H9 (cell line): ENCODE measurements at regions not wholly inside any gene's neighbourhood (a gene's known extent, or its start where the extent isn't known, plus 50 kb on each side); places are given as distances from the start of the nearest gene placed in this dataset.
"Not testable (repeated sequence)": the region's sequence is repeated elsewhere in the genome, so short reads cannot be mapped to it uniquely, and the experiment has no call there.

ENCODE experiments used
- DNase-seq: peaks from one replicate; pipeline ENCODE4 v3.0.0-alpha.2; 2017
- H2AFZ ChIP-seq: one replicate; pipeline ENCODE4 v1.6.1; 2013; ENCODE audit warnings: mild to moderate bottlenecking, low read length, control low read depth, moderate library complexity
- H2AK5ac ChIP-seq: 2 replicates; pipeline ENCODE4 v1.6.1; 2013; ENCODE audit warnings: low read length, control low read depth, mixed read lengths; ENCODE audit not compliant: insufficient read length
- H2BK120ac ChIP-seq: one replicate; pipeline ENCODE4 v1.6.1; 2013; ENCODE audit warnings: low read depth, mild to moderate bottlenecking, low read length, control low read depth, inconsistent platforms; ENCODE audit not compliant: poor library complexity, severe bottlenecking
- H2BK12ac ChIP-seq: 2 replicates; pipeline ENCODE4 v1.6.1; 2013; ENCODE audit warnings: low read length, control low read depth, mixed read lengths, low read depth; ENCODE audit not compliant: insufficient read length
- H2BK15ac ChIP-seq: 2 replicates; pipeline ENCODE4 v1.6.1; 2013; ENCODE audit warnings: low read depth, low read length, control low read depth
- H2BK20ac ChIP-seq: one replicate; pipeline ENCODE4 v1.6.1; 2013; ENCODE audit warnings: low read depth, mild to moderate bottlenecking, low read length, control low read depth, inconsistent platforms; ENCODE audit not compliant: poor library complexity, severe bottlenecking
- H2BK5ac ChIP-seq: 2 replicates; pipeline ENCODE4 v1.6.1; 2013; ENCODE audit warnings: low read length, control low read depth, mixed read lengths; ENCODE audit not compliant: insufficient read length
- H3K14ac ChIP-seq: 2 replicates; pipeline ENCODE4 v1.6.1; 2013; ENCODE audit warnings: low read length, control low read depth; ENCODE audit not compliant: insufficient read depth
- H3K18ac ChIP-seq: 2 replicates; pipeline ENCODE4 v1.6.1; 2013; ENCODE audit warnings: low read depth, mild to moderate bottlenecking, mixed read lengths, low read length, control low read depth; ENCODE audit not compliant: insufficient read length
- H3K23ac ChIP-seq: 2 replicates; pipeline ENCODE4 v1.6.1; 2013; ENCODE audit warnings: low read length, control low read depth, mixed read lengths, low read depth; ENCODE audit not compliant: insufficient read length
- H3K23me2 ChIP-seq: 2 replicates; pipeline ENCODE4 v1.6.1; 2013; ENCODE audit warnings: low read depth, mild to moderate bottlenecking, mixed read lengths, low read length, control low read depth; ENCODE audit not compliant: insufficient read length, poor library complexity, severe bottlenecking
- H3K27ac ChIP-seq: 2 replicates; pipeline ENCODE4 v1.5.1; 2013; ENCODE audit warnings: low read length, control low read depth, mixed read lengths, low read depth; ENCODE audit not compliant: insufficient read length
- H3K27me3 ChIP-seq: 2 replicates; pipeline ENCODE4 v1.6.1; 2013; ENCODE audit warnings: low read length, control low read depth, inconsistent platforms; ENCODE audit not compliant: insufficient read depth
- H3K4ac ChIP-seq: 2 replicates; pipeline ENCODE4 v1.6.1; 2013; ENCODE audit warnings: low read depth, mild to moderate bottlenecking, control low read depth, inconsistent platforms, low read length, moderate library complexity
- H3K4me1 ChIP-seq: 2 replicates; pipeline ENCODE4 v1.6.1; 2013; ENCODE audit warnings: low read length, control low read depth, inconsistent platforms; ENCODE audit not compliant: insufficient read depth
- H3K4me2 ChIP-seq: 2 replicates; pipeline ENCODE4 v1.6.1; 2013; ENCODE audit warnings: low read length, control low read depth, mixed read lengths; ENCODE audit not compliant: insufficient read length, insufficient read depth
- H3K56ac ChIP-seq: 2 replicates; pipeline ENCODE4 v1.6.1; 2013; ENCODE audit warnings: low read depth, mild to moderate bottlenecking, mixed read lengths, low read length, control low read depth; ENCODE audit not compliant: insufficient read length
- H3K79me1 ChIP-seq: 2 replicates; pipeline ENCODE4 v1.6.1; 2013; ENCODE audit warnings: low read depth, mild to moderate bottlenecking, moderate library complexity, low read length, control low read depth, inconsistent platforms; ENCODE audit not compliant: insufficient read depth, poor library complexity, severe bottlenecking
- H3K79me2 ChIP-seq: 2 replicates; pipeline ENCODE4 v1.6.1; 2013; ENCODE audit warnings: low read length, control low read depth, inconsistent platforms; ENCODE audit not compliant: insufficient read depth
- H3K9ac ChIP-seq: 2 replicates; pipeline ENCODE4 v1.6.1; 2013; ENCODE audit warnings: low read length, control low read depth, mixed read lengths; ENCODE audit not compliant: insufficient read length; ENCODE audit errors: extremely low read depth
- H3K9me3 ChIP-seq: one replicate; pipeline ENCODE4 v1.6.1; 2013; ENCODE audit warnings: low read depth, low read length, inconsistent platforms; ENCODE audit not compliant: control insufficient read depth
- H3T11ph ChIP-seq: one replicate; pipeline ENCODE4 v1.6.1; 2013; ENCODE audit warnings: mild to moderate bottlenecking, low read length, control low read depth, inconsistent platforms
- H4K20me1 ChIP-seq: one replicate; pipeline ENCODE4 v1.6.1; 2013; ENCODE audit not compliant: control insufficient read depth, insufficient read length, insufficient read depth
- H4K5ac ChIP-seq: 2 replicates; pipeline ENCODE4 v1.6.1; 2013; ENCODE audit warnings: low read depth, mild to moderate bottlenecking, mixed read lengths, low read length, control low read depth; ENCODE audit not compliant: insufficient read length
- H4K8ac ChIP-seq: replicated peaks from 2 replicates; pipeline ENCODE4 v1.6.1; 2013; ENCODE audit warnings: low read length, control low read depth, mixed read lengths, low read depth; ENCODE audit not compliant: insufficient read length
- H4K91ac ChIP-seq: 2 replicates; pipeline ENCODE4 v1.6.1; 2013; ENCODE audit warnings: low read depth, mild to moderate bottlenecking, moderate library complexity, mixed read lengths, low read length, control low read depth; ENCODE audit not compliant: insufficient read length
- H3K27ac Mint-ChIP-seq, 3 experiments: 2 replicates in 2 of 3; 3 replicates in 1 of 3; pipeline ENCODE4 v1.8.0; 2020 to 2021; ENCODE audit warnings: mixed read lengths in 3 of 3, mild to moderate bottlenecking in 1 of 3, moderate library complexity in 1 of 3
- H3K27me3 Mint-ChIP-seq: 2 replicates; pipeline ENCODE4 v1.8.0; 2021; ENCODE audit warnings: low read depth, mild to moderate bottlenecking, moderate library complexity, mixed read lengths
- H3K36me3 Mint-ChIP-seq, 3 experiments: 2 replicates in 2 of 3; 3 replicates in 1 of 3; pipeline ENCODE4 v1.8.0; 2020 to 2021; ENCODE audit warnings: low read depth in 3 of 3, mixed read lengths in 3 of 3; ENCODE audit not compliant: insufficient read depth in 1 of 3
- H3K4me1 Mint-ChIP-seq, 2 experiments: 2 replicates each; pipeline ENCODE4 v1.8.0; 2020; ENCODE audit warnings: mixed read lengths in 2 of 2
- H3K4me3 Mint-ChIP-seq, 2 experiments: 2 replicates in 1 of 2; 3 replicates in 1 of 2; pipeline ENCODE4 v1.8.0; 2020 to 2021; ENCODE audit warnings: mild to moderate bottlenecking in 2 of 2, mixed read lengths in 2 of 2, moderate library complexity in 1 of 2
- H3K9me3 Mint-ChIP-seq, 2 experiments: 2 replicates in 1 of 2; 3 replicates in 1 of 2; pipeline ENCODE4 v1.8.0; 2020; ENCODE audit warnings: mild to moderate bottlenecking in 2 of 2, mixed read lengths in 2 of 2, moderate library complexity in 1 of 2
- WGBS: extraction: QIAGEN DNeasy Blood & Tissue Kit; methylation state at CpG from one replicate; pipeline ENCODE4 v1.1.7; 2013; ENCODE audit warnings: missing lambda C conversion rate, low lambda C conversion rate, mixed read lengths; ENCODE audit not compliant: insufficient read length; ENCODE audit errors: extremely low coverage; 5-methylcytosine and 5-hydroxymethylcytosine counted together
- TF ChIP-seq, protein P1 (sequence below): fragments of 200-600 bp; sonication (generic); conservative IDR thresholded peaks from 3 replicates; pipeline ENCODE4 v1.8.0; 2021; ENCODE audit warnings: antibody characterized with exemption, mild to moderate bottlenecking

- no peak overlapping the region for H3K27ac ChIP-seq
- H3K4me1 ChIP-seq = no peaks in the 10 kb centered on the region
- no peaks in the 10 kb centered on the region for H4K20me1 ChIP-seq
- no peak overlapping the region for H2BK20ac ChIP-seq
- no peak overlapping the region for H3T11ph ChIP-seq
- no peak overlapping the region for H4K91ac ChIP-seq
- TF ChIP-seq, protein P1, sequence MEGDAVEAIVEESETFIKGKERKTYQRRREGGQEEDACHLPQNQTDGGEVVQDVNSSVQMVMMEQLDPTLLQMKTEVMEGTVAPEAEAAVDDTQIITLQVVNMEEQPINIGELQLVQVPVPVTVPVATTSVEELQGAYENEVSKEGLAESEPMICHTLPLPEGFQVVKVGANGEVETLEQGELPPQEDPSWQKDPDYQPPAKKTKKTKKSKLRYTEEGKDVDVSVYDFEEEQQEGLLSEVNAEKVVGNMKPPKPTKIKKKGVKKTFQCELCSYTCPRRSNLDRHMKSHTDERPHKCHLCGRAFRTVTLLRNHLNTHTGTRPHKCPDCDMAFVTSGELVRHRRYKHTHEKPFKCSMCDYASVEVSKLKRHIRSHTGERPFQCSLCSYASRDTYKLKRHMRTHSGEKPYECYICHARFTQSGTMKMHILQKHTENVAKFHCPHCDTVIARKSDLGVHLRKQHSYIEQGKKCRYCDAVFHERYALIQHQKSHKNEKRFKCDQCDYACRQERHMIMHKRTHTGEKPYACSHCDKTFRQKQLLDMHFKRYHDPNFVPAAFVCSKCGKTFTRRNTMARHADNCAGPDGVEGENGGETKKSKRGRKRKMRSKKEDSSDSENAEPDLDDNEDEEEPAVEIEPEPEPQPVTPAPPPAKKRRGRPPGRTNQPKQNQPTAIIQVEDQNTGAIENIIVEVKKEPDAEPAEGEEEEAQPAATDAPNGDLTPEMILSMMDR = no peak
- Mint-ChIP-seq H3K27ac (no peak overlapping the region), H3K9me3 (no peaks in the 10 kb centered on the region), H3K36me3 (no peaks in the 10 kb centered on the region), H3K4me3 (no peak overlapping the region), H3K4me1 (no peaks in the 10 kb centered on the region), H3K27me3 (peaks cover 1% of the 10 kb centered on the region; the same call in 1 of the 2 replicates)
- no peak for DNase-seq
- no peak overlapping the region for H2BK120ac ChIP-seq
- no peak overlapping the region for H3K4ac ChIP-seq
- no peak overlapping the region for H3K9ac ChIP-seq
- H3K27me3 ChIP-seq = no peaks in the 10 kb centered on the region; the same call in 1 of the 2 replicates
- no CpG with 5 or more reads among the region's 13 CpGs for WGBS
- no peak overlapping the region for H3K23ac ChIP-seq
- H2BK15ac ChIP-seq = no peak overlapping the region
- no peak overlapping the region for H3K18ac ChIP-seq
- no peak overlapping the region for H4K8ac ChIP-seq
- H2AK5ac ChIP-seq = no peak overlapping the region
- H4K5ac ChIP-seq = no peak overlapping the region
- no peak overlapping the region for H2BK5ac ChIP-seq
- no peaks in the 10 kb centered on the region for H3K23me2 ChIP-seq
- no peak overlapping the region for H3K56ac ChIP-seq
- H3K79me1 ChIP-seq = no peaks in the 10 kb centered on the region
- H2AFZ ChIP-seq = no peak overlapping the region
- no peak overlapping the region for H3K4me2 ChIP-seq
- H3K9me3 ChIP-seq = no peaks in the 10 kb centered on the region
- no peak overlapping the region; the same call in 1 of the 2 replicates for H3K14ac ChIP-seq
- H2BK12ac ChIP-seq = no peak overlapping the region
- H3K79me2 ChIP-seq = no peaks in the 10 kb centered on the region
Measured at GRCh38 chr10:11663763-11664555, 52.5 kb upstream of the USP6NL start.

DNA sequence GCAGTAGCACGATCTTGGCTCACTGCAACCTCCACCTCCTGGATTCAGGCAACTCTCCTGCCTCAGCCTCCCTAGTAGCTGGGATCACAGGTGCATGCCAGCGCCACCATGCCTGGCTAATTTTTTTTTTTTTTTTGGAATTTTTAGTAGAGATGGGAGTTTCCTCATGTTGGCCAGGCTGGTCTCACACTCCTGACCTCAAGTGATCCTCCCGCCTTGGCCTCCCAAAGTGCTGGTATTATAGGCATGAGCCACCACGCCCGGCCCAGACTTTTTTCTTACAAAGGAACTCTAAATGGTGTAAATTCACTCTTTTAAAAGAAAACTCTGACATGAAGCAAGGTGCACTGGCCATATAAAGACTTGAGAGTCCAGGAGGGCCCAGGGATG, 51.7 kb upstream of the USP6NL start:
- H4K5ac ChIP-seq, H3K4me1 Mint-ChIP-seq, H3K9me3 Mint-ChIP-seq, H2BK12ac ChIP-seq, H3K9me3 ChIP-seq, H3K14ac ChIP-seq, H4K8ac ChIP-seq, H3K79me2 ChIP-seq, H3K4me1 ChIP-seq, H3K23ac ChIP-seq, H3K56ac ChIP-seq, H3T11ph ChIP-seq, H2BK5ac ChIP-seq, H2AK5ac ChIP-seq, H3K36me3 Mint-ChIP-seq, H4K91ac ChIP-seq, H3K4me3 Mint-ChIP-seq, H3K27ac Mint-ChIP-seq, H3K4ac ChIP-seq, H3K27me3 ChIP-seq, H2BK15ac ChIP-seq, H2BK120ac ChIP-seq, H3K27me3 Mint-ChIP-seq, H3K18ac ChIP-seq, H3K9ac ChIP-seq, H4K20me1 ChIP-seq, H3K79me1 ChIP-seq, H2AFZ ChIP-seq, H3K23me2 ChIP-seq, DNase-seq, H3K27ac ChIP-seq, H2BK20ac ChIP-seq, H3K4me2 ChIP-seq: not testable (repeated sequence)
- no CpG with 5 or more reads among the region's 5 CpGs for WGBS
